ENCODE measurements at regions not wholly inside any gene's neighbourhood (a gene's known extent, or its start where the extent isn't known, plus 50 kb on each side); places are given as distances from the start of the nearest gene placed in this dataset.

DNA sequence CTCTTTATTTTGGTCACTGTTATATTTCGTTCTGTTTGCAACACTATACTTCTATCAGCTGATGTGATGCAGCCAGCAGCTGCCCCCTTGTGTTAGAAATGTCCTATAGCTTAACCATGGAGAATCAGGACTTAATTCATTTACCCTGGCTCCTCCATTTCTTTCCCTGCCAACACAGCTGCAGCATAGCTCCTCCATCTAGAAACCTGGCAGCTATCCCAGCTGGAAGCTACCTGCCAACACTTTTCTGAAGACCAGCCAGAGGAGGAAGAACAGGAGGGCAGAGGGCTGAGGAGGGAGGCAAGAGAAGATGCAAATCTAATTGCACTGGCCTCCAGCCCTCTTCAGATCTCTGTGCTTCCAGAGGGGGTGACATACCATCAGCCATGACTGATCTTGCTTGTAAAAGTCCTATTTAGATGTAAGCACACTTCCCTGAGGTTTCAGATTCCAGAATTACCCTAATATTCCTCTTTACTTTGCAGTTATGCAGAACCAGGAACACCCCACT, 156.8 kb upstream of the TMEM260 start:
- TF ChIP-seq POLR2AphosphoS5 (IDR thresholded peaks at IDR 0.05) (peak in 1 of 2 donors; percentile 49), CTCF (IDR thresholded peaks at IDR 0.05) (peak; percentile 66 to 75 (median 67))

Data from esophagus muscularis mucosa (tissue), 3 donors.